Neural cell (in vitro differentiated cells): ENCODE measurements at regions not wholly inside any gene's neighbourhood (a gene's known extent, or its start where the extent isn't known, plus 50 kb on each side); places are given as distances from the start of the nearest gene placed in this dataset.

ENCODE experiments used
- CTCF ChIP-seq: fragments of 450-650 bp; IDR thresholded peaks from 2 replicates; pipeline ENCODE4 v1.5.1; 2014; ENCODE audit warnings: antibody characterized with exemption, mild to moderate bottlenecking, moderate library complexity; ENCODE audit not compliant: poor library complexity, severe bottlenecking
- EP300 ChIP-seq: fragments of 450-650 bp; conservative IDR thresholded peaks from 2 replicates; pipeline ENCODE4 v1.6.1; 2014; ENCODE audit warnings: antibody characterized with exemption, mild to moderate bottlenecking, moderate library complexity; ENCODE audit not compliant: poor library complexity, severe bottlenecking
- EZH2 ChIP-seq: fragments of 200-600, 300-800 bp; shearing (Covaris generic), sonication (generic); IDR thresholded peaks from 2 replicates; pipeline ENCODE4 v1.6.1; 2014; ENCODE audit warnings: antibody characterized with exemption, low read length, borderline replicate concordance, mild to moderate bottlenecking; ENCODE audit not compliant: insufficient read depth, poor library complexity, severe bottlenecking
- MXI1 ChIP-seq: fragments of 450-650 bp; conservative IDR thresholded peaks from 2 replicates; pipeline ENCODE4 v1.6.1; 2014; ENCODE audit warnings: antibody characterized with exemption, mild to moderate bottlenecking; ENCODE audit not compliant: poor library complexity, severe bottlenecking
- POLR2AphosphoS5 ChIP-seq: IDR thresholded peaks from 2 replicates; pipeline ENCODE4 v1.6.1; 2012
- RAD21 ChIP-seq: fragments of 450-650 bp; conservative IDR thresholded peaks from 2 replicates; pipeline ENCODE4 v1.6.1; 2014; ENCODE audit warnings: antibody characterized with exemption, mild to moderate bottlenecking, moderate library complexity
- REST ChIP-seq: IDR thresholded peaks from 2 replicates; pipeline ENCODE4 v1.6.1; 2012; ENCODE audit warnings: borderline replicate concordance

GRCh38 chr1:96130432-96130831 lies 591.2 kb upstream of the PTBP2 start:
- TF ChIP-seq POLR2AphosphoS5 (peak; percentile 98), EZH2 (no peak), CTCF (no peak), RAD21 (no peak), MXI1 (no peak), REST (peak; percentile 35), EP300 (peak; percentile 99)
